ENCODE measurements at regions not wholly inside any gene's neighbourhood (a gene's known extent, or its start where the extent isn't known, plus 50 kb on each side); places are given as distances from the start of the nearest gene placed in this dataset.

DNA sequence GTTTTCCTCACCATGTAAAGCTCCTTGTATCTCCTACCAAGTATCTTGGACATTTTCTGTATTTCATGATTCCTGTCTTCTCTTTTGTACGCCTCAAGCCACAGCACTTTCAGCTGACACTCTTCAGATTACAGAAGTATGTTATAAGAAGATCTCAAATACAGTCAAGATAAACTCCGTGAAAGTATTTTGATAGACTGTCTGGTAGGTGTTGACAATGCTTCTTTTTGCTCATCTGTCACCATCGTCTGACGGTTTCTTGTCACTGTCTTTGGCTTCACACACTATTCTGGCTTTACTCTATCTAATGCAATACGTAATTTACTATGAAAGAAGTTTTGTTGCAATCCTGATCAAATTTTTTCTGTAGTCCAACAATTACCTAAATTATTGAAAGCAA, 294.5 kb upstream of the CDH12 start:
- H3K4me3 ChIP-seq: no peak overlapping the region
- no peak overlapping the region for H3K27ac ChIP-seq
- H3K9ac ChIP-seq (ENCODE audit: low read depth in 2 of 2, low read length in 2 of 2): no peak overlapping the region
- H3K4me1 ChIP-seq: no peaks in the 10 kb centered on the region
- intact Hi-C loops (cut with DNase I): no loop called here
- no peaks in the 10 kb centered on the region for H3K36me3 ChIP-seq
- H3K27me3 ChIP-seq: no peaks in the 10 kb centered on the region
- no peak for DNase-seq
- H3K9me3 ChIP-seq: no peaks in the 10 kb centered on the region
- TF ChIP-seq, protein P1, sequence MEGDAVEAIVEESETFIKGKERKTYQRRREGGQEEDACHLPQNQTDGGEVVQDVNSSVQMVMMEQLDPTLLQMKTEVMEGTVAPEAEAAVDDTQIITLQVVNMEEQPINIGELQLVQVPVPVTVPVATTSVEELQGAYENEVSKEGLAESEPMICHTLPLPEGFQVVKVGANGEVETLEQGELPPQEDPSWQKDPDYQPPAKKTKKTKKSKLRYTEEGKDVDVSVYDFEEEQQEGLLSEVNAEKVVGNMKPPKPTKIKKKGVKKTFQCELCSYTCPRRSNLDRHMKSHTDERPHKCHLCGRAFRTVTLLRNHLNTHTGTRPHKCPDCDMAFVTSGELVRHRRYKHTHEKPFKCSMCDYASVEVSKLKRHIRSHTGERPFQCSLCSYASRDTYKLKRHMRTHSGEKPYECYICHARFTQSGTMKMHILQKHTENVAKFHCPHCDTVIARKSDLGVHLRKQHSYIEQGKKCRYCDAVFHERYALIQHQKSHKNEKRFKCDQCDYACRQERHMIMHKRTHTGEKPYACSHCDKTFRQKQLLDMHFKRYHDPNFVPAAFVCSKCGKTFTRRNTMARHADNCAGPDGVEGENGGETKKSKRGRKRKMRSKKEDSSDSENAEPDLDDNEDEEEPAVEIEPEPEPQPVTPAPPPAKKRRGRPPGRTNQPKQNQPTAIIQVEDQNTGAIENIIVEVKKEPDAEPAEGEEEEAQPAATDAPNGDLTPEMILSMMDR (IDR thresholded peaks at IDR 0.05): no peak

GRCh38 chr5:23146183-23146582, 293.0 kb upstream of the CDH12 start:
- Histone ChIP-seq H3K4me1 (no peaks in the 10 kb centered on the region), H3K27ac (no peak overlapping the region), H3K27me3 (no peaks in the 10 kb centered on the region), H3K9me3 (no peaks in the 10 kb centered on the region), H3K36me3 (no peaks in the 10 kb centered on the region), H3K4me3 (no peak overlapping the region), H3K9ac (ENCODE audit: low read depth in 2 of 2, low read length in 2 of 2) (no peak overlapping the region)
- TF ChIP-seq, protein P1 (IDR thresholded peaks at IDR 0.05): no peak
- no peak for DNase-seq
- intact Hi-C loops (cut with DNase I): no loop called here

DNA sequence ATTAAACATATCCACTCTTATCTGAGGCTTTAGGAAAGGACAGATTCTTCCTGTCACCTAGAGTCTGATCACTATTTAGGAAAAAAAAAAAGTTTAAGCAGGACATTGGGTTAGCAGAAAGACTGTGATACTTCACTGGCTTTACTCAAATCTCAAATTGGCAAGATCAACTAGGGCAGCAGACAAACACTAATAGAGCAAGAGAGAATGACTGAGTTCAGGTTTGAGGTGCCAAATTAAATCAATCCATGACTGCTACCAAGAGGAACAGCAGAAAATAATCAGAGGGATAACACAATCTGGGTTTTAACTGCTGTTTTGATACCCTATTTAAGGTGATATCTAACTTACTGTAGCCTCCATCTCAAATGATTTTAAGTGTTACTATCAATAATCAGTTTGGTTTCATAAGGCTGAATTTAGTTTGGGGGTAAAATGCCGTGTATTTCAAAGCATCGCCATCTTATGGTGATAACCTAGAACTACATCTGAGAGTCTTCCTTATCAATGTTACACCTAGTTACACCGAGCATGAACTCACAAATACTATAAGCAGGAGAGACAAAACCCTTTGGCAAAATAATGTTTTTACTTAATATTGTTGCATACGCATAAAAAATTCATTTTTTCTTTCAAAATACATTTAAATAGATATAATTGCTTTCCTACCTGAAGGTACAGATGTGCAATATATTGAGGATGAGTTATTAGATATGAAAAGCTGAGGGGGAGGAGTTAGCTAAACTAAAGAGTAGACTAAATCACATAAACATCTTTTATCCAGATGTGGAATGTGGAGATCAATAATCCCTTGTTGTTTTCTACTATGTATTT, 286.4 kb upstream of the CDH12 start:
- TF ChIP-seq, protein P1 (IDR thresholded peaks at IDR 0.05): no peak
- no peak overlapping the region for H3K27ac ChIP-seq
- no peaks in the 10 kb centered on the region for H3K36me3 ChIP-seq
- no peak overlapping the region for H3K4me3 ChIP-seq
- no peaks in the 10 kb centered on the region for H3K4me1 ChIP-seq
- DNase-seq: no peak
- no peak overlapping the region for H3K9ac ChIP-seq (ENCODE audit: low read depth in 2 of 2, low read length in 2 of 2)
- intact Hi-C loops (cut with DNase I): no loop called here
- no peaks in the 10 kb centered on the region for H3K27me3 ChIP-seq
- no peaks in the 10 kb centered on the region for H3K9me3 ChIP-seq

GRCh38 chr5:23136958-23137357, 283.8 kb upstream of the CDH12 start:
- Histone ChIP-seq H3K27me3 (no peaks in the 10 kb centered on the region), H3K9me3 (no peaks in the 10 kb centered on the region), H3K36me3 (no peaks in the 10 kb centered on the region), H3K9ac (ENCODE audit: low read depth in 2 of 2, low read length in 2 of 2) (no peak overlapping the region), H3K4me1 (no peaks in the 10 kb centered on the region), H3K27ac (no peak overlapping the region), H3K4me3 (no peak overlapping the region)
- DNase-seq: no peak
- TF ChIP-seq, protein P1 (IDR thresholded peaks at IDR 0.05): no peak
- intact Hi-C loops (cut with DNase I): no loop called here

DNA sequence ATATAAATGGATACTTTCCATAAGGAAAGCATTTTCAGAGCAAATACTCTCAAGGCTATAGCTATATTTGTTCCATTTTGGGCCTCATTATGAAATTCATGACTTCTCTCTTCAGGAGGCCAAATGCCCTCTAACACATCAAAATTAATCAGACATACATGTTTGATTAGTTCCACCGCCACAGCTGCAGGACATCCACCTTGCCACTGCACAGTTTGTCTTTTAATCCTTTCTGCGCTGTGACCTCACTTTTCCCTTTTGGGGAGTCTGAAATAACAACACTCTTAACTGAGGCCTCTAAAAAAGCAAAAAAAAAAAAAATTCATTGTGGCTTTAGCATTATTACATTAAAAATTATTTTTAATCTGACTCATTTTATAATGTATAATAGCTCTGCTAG, 279.1 kb upstream of the CDH12 start:
- Histone ChIP-seq H3K4me3 (no peak overlapping the region), H3K9ac (ENCODE audit: low read depth in 2 of 2, low read length in 2 of 2) (no peak overlapping the region), H3K27me3 (no peaks in the 10 kb centered on the region), H3K27ac (no peak overlapping the region), H3K4me1 (no peaks in the 10 kb centered on the region), H3K9me3 (no peaks in the 10 kb centered on the region), H3K36me3 (no peaks in the 10 kb centered on the region)
- TF ChIP-seq, protein P1 (IDR thresholded peaks at IDR 0.05): no peak
- intact Hi-C loops (cut with DNase I): no loop called here
- no peak for DNase-seq

Measured in colonic mucosa (tissue), 4 donors.